ENCODE measurements at regions not wholly inside any gene's neighbourhood (a gene's known extent, or its start where the extent isn't known, plus 50 kb on each side); places are given as distances from the start of the nearest gene placed in this dataset.
"Not testable (repeated sequence)": the region's sequence is repeated elsewhere in the genome, so short reads cannot be mapped to it uniquely, and the experiment has no call there.

- TF ChIP-seq, protein P1, sequence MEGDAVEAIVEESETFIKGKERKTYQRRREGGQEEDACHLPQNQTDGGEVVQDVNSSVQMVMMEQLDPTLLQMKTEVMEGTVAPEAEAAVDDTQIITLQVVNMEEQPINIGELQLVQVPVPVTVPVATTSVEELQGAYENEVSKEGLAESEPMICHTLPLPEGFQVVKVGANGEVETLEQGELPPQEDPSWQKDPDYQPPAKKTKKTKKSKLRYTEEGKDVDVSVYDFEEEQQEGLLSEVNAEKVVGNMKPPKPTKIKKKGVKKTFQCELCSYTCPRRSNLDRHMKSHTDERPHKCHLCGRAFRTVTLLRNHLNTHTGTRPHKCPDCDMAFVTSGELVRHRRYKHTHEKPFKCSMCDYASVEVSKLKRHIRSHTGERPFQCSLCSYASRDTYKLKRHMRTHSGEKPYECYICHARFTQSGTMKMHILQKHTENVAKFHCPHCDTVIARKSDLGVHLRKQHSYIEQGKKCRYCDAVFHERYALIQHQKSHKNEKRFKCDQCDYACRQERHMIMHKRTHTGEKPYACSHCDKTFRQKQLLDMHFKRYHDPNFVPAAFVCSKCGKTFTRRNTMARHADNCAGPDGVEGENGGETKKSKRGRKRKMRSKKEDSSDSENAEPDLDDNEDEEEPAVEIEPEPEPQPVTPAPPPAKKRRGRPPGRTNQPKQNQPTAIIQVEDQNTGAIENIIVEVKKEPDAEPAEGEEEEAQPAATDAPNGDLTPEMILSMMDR (IDR thresholded peaks at IDR 0.05; ENCODE audit: unreplicated experiment), result no peak
- H3K27ac Mint-ChIP-seq (ENCODE audit: unreplicated experiment), result no peak overlapping the region
- no peak for DNase-seq (ENCODE audit: low spot score)
- no peaks in the 10 kb centered on the region for H3K36me3 Mint-ChIP-seq (ENCODE audit: low read depth, unreplicated experiment)
- H3K27me3 Mint-ChIP-seq (ENCODE audit: unreplicated experiment), result peaks cover 1% of the 10 kb centered on the region
- no peak overlapping the region for H3K4me3 Mint-ChIP-seq (ENCODE audit: unreplicated experiment)
- H3K9me3 Mint-ChIP-seq (ENCODE audit: unreplicated experiment), result no peaks in the 10 kb centered on the region
- peaks cover 6% of the 10 kb centered on the region for H3K4me1 Mint-ChIP-seq (ENCODE audit: unreplicated experiment)
Observed at GRCh38 chr9:82135106-82135505, 146.5 kb downstream of the SPATA31D1 start.

DNA sequence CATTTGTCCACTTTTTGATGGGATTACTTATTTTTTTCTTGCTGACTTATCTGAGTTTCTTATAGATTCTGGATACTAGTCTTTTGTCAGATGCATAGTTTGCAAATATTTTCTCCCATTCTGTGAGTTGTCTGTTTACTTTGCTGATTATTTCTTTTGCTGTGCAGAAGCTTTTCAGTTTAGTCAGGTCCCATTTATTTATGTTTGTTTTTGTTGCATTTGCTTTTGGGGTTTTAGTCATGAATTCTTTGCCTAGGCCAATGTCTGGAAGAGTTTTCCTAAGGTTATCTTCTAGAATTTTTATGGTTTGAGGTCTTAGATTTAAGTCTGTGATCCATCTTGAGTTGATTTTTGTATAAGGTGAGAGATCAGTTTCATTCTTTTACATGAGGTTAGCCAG lies 149.5 kb downstream of the SPATA31D1 start:
- H3K4me1 Mint-ChIP-seq (ENCODE audit: unreplicated experiment); H3K27me3 Mint-ChIP-seq (ENCODE audit: unreplicated experiment); H3K4me3 Mint-ChIP-seq (ENCODE audit: unreplicated experiment); H3K27ac Mint-ChIP-seq (ENCODE audit: unreplicated experiment); DNase-seq (ENCODE audit: low spot score); H3K9me3 Mint-ChIP-seq (ENCODE audit: unreplicated experiment); H3K36me3 Mint-ChIP-seq (ENCODE audit: low read depth, unreplicated experiment): not testable (repeated sequence)

DNA sequence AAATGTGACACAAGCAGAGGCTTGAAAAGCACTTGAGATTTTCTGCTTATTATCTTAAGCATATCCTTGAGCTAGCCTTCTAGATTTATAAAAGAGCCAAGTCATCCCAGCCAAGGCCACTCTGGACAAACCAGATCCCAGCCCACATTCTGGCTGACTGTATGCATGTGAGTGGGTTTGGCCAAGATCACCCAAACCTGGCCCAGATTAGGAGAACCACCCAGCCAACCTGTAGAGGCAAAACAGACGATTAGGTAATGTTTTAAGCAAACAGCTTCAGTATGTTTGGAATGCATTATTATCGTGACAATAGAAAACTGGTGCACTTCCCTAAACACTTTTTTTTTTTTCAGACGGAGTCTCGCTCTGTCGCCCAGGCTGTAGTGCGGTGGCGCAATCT lies 151.9 kb downstream of the SPATA31D1 start:
- no peak for DNase-seq (ENCODE audit: low spot score)
- no peak overlapping the region for H3K27ac Mint-ChIP-seq (ENCODE audit: unreplicated experiment)
- H3K9me3 Mint-ChIP-seq (ENCODE audit: unreplicated experiment), result no peaks in the 10 kb centered on the region

GRCh38 chr9:82144803-82145202 lies 156.2 kb downstream of the SPATA31D1 start:
- H3K36me3 Mint-ChIP-seq (ENCODE audit: low read depth, unreplicated experiment), result no peaks in the 10 kb centered on the region
- no peak overlapping the region for H3K27ac Mint-ChIP-seq (ENCODE audit: unreplicated experiment)
- no peaks in the 10 kb centered on the region for H3K4me1 Mint-ChIP-seq (ENCODE audit: unreplicated experiment)
- no peak overlapping the region for H3K4me3 Mint-ChIP-seq (ENCODE audit: unreplicated experiment)
- DNase-seq (ENCODE audit: low spot score), result no peak
- H3K27me3 Mint-ChIP-seq (ENCODE audit: unreplicated experiment), result no peaks in the 10 kb centered on the region
- TF ChIP-seq, protein P1 (IDR thresholded peaks at IDR 0.05; ENCODE audit: unreplicated experiment), result no peak
- no peaks in the 10 kb centered on the region for H3K9me3 Mint-ChIP-seq (ENCODE audit: unreplicated experiment)

More for the DNA sequence above, 151.9 kb downstream of the SPATA31D1 start:
- TF ChIP-seq, protein P1 (IDR thresholded peaks at IDR 0.05; ENCODE audit: unreplicated experiment), result no peak
- Mint-ChIP-seq H3K4me1 (ENCODE audit: unreplicated experiment) (no peaks in the 10 kb centered on the region), H3K36me3 (ENCODE audit: low read depth, unreplicated experiment) (no peaks in the 10 kb centered on the region), H3K27me3 (ENCODE audit: unreplicated experiment) (peaks cover 1% of the 10 kb centered on the region), H3K4me3 (ENCODE audit: unreplicated experiment) (no peak overlapping the region)

GRCh38 chr9:82146677-82147076 lies 158.1 kb downstream of the SPATA31D1 start:
- no peak for DNase-seq (ENCODE audit: low spot score)
- Mint-ChIP-seq H3K27ac (ENCODE audit: unreplicated experiment) (no peak overlapping the region), H3K36me3 (ENCODE audit: low read depth, unreplicated experiment) (no peaks in the 10 kb centered on the region), H3K27me3 (ENCODE audit: unreplicated experiment) (no peaks in the 10 kb centered on the region), H3K4me1 (ENCODE audit: unreplicated experiment) (peaks cover 6% of the 10 kb centered on the region), H3K9me3 (ENCODE audit: unreplicated experiment) (no peaks in the 10 kb centered on the region), H3K4me3 (ENCODE audit: unreplicated experiment) (no peak overlapping the region)
- TF ChIP-seq, protein P1 (IDR thresholded peaks at IDR 0.05; ENCODE audit: unreplicated experiment), result no peak

All from endothelial cell (in vitro differentiated cells).